ENCODE measurements at regions not wholly inside any gene's neighbourhood (a gene's known extent, or its start where the extent isn't known, plus 50 kb on each side); places are given as distances from the start of the nearest gene placed in this dataset.

- H3K27me3 ChIP-seq (ENCODE audit: low read depth): no peaks in the 10 kb centered on the region
- H3K4me3 ChIP-seq: no peak overlapping the region
- H3K36me3 ChIP-seq: no peaks in the 10 kb centered on the region
- intact Hi-C loops (cut with micrococcal nuclease): no loop called here
- no peak for DNase-seq
- TF ChIP-seq CTCF (IDR thresholded peaks at IDR 0.05; ENCODE audit: borderline replicate concordance): no peak
- H3K9me3 ChIP-seq (replicated peaks): peaks cover 7% of the 10 kb centered on the region
- no peak overlapping the region for H3K27ac ChIP-seq (replicated peaks)
- no peaks in the 10 kb centered on the region for H3K4me1 ChIP-seq
Measured at GRCh38 chr11:42363701-42364100, 904.2 kb upstream of the LRRC4C start.

DNA sequence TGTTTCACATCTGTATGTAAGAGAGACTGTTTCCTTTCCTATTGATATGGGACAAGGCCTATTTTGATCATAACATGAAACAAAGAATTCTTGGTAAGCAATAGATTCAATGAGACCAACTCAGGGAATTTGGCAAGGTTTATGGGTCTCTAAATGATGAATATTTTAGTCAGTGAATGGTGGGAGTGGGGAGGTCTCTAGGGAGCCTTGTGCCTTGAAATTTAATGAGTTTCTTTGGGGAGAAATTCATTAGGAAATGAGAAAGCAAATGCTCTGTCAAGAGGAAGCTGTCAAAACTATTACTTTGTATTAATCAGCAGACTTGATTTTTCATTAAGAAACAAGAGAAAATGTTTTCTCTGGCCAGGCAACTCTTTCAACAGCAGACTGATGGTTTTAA lies 921.7 kb upstream of the API5 start:
- intact Hi-C loops (cut with micrococcal nuclease): no loop called here
- Histone ChIP-seq H3K27ac (replicated peaks) (no peak overlapping the region), H3K36me3 (no peaks in the 10 kb centered on the region), H3K4me1 (no peaks in the 10 kb centered on the region), H3K9me3 (replicated peaks) (no peaks in the 10 kb centered on the region), H3K4me3 (no peak overlapping the region), H3K27me3 (ENCODE audit: low read depth) (no peaks in the 10 kb centered on the region)
- DNase-seq: no peak
- TF ChIP-seq CTCF (IDR thresholded peaks at IDR 0.05; ENCODE audit: borderline replicate concordance): no peak

DNA sequence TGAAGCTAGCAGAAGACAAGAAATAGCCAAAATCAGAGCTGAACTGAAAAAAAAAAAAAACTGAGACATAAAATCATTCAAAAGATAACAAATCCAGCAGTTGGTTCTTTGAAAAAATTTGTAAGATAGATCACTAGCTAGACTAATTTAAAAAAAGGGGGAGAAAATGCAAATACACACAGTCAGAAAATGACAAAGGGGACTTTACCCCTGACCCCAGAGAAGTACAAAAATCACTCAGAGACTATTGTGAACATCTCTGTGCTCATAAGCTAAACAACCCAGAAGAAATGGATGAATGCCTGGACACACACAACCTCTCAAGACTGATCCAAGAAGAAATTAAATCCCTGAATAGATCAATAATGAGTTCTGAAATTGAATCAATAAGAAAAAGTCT lies 914.3 kb upstream of the API5 start:
- Histone ChIP-seq H3K27ac (replicated peaks) (no peak overlapping the region), H3K4me3 (no peak overlapping the region), H3K4me1 (no peaks in the 10 kb centered on the region), H3K27me3 (ENCODE audit: low read depth) (no peaks in the 10 kb centered on the region), H3K9me3 (replicated peaks) (peaks cover 32% of the 10 kb centered on the region), H3K36me3 (no peaks in the 10 kb centered on the region)
- TF ChIP-seq CTCF (IDR thresholded peaks at IDR 0.05; ENCODE audit: borderline replicate concordance): no peak
- DNase-seq: no peak
- intact Hi-C loops (cut with micrococcal nuclease): no loop called here

DNA sequence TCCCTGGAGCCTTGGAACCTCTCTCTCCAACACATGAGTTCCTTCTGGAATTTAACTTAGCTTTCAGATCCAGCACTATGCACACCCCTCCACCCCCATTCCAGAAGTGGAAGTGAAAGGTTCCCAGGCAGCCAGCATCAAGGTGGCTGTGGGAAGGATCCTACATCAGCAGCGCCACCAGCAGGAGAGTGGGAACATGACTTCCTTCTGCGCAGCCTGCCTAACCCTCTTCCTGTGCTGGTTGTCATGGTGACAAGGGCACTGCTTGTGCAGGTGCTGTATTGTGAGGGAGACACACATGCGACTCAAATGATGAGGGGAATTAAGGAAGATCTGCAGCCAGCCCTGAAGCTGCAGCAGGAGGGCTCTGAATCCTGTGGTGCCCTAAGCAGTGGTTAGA lies 904.5 kb upstream of the API5 start:
- Histone ChIP-seq H3K27ac (replicated peaks) (no peak overlapping the region), H3K27me3 (ENCODE audit: low read depth) (no peaks in the 10 kb centered on the region), H3K4me1 (no peaks in the 10 kb centered on the region), H3K9me3 (replicated peaks) (no peaks in the 10 kb centered on the region), H3K4me3 (no peak overlapping the region), H3K36me3 (no peaks in the 10 kb centered on the region)
- no peak for TF ChIP-seq CTCF (IDR thresholded peaks at IDR 0.05; ENCODE audit: borderline replicate concordance)
- intact Hi-C loops (cut with micrococcal nuclease): no loop called here
- no peak for DNase-seq

DNA sequence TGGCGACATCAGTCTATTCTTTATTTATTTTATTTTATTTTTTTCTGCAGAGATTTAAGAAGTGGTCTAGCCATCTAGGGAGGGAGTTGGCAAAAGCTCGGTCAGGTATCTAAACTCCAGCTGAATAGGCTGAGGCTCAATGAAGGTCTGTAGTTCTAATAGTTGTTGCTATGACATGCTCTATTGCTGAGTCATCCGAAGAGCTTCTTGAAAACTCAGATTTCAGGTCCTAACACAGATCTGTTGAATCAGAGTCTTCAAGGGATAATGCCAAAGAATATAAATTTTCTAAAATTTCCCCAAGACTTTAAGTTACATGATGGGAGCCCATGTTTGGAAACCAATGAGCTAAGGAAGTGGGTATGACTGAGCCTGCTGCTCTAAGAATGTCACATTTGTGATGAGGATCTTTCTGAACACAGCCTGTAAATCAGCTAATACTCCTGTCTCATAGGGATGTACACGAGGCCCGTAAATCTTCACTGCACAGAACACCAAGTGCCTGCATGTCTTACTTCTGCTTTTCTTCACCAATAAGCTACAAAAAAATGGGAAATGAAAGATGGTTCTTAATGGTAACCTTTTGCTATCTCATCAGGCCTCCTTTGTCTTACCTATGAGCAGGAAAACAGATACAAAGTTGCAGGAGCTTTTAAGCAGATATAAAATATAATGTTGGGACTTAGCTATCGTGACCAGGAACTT lies 901.4 kb upstream of the API5 start:
- Histone ChIP-seq H3K9me3 (replicated peaks) (no peaks in the 10 kb centered on the region), H3K36me3 (no peaks in the 10 kb centered on the region), H3K27ac (replicated peaks) (no peak overlapping the region), H3K4me3 (no peak overlapping the region), H3K27me3 (ENCODE audit: low read depth) (no peaks in the 10 kb centered on the region), H3K4me1 (no peaks in the 10 kb centered on the region)
- DNase-seq: no peak
- intact Hi-C loops (cut with micrococcal nuclease): no loop called here
- TF ChIP-seq CTCF (IDR thresholded peaks at IDR 0.05; ENCODE audit: borderline replicate concordance): no peak
